OCI-LY7 (cell line): ENCODE measurements at regions not wholly inside any gene's neighbourhood (a gene's known extent, or its start where the extent isn't known, plus 50 kb on each side); places are given as distances from the start of the nearest gene placed in this dataset.

Experiments used
- BruUV-seq: library from RNA; stranded (reverse); fragments of 400-500 nt; replicated peaks from 2 replicates; lab custom pipeline; 2021; lab: Mats Ljungman, UMichigan
- CTCF ChIA-PET: fragments of 300-600 bp; sonication (Branson Sonifier 250); formaldehyde crosslinking; loops from one replicate; lab custom pipeline; 2022; ENCODE audit warnings: antibody characterized with exemption; ENCODE audit not compliant: unreplicated experiment; lab: Charles Lee
- POLR2A ChIA-PET: fragments of 300-600 bp; sonication (Branson Sonifier 250); formaldehyde crosslinking; loops from one replicate; lab custom pipeline; 2022; ENCODE audit warnings: antibody characterized with exemption; lab: Charles Lee
- DNase-seq: peaks from one replicate; pipeline ENCODE4 v3.0.0-alpha.2; 2015; ENCODE audit warnings: low spot score
- H2AFZ ChIP-seq: fragments of 200-600 bp; sonication (generic), shearing (Covaris generic); 2 replicates; pipeline ENCODE4 v1.6.1; 2014; ENCODE audit warnings: mild to moderate bottlenecking, antibody characterized with exemption, low read length, moderate library complexity
- H3K27ac ChIP-seq: fragments of 200-600 bp; sonication (generic); 2 replicates; pipeline ENCODE4 v1.5.1; 2014; ENCODE audit warnings: mixed run types, low read depth, mild to moderate bottlenecking, moderate library complexity, low read length, inconsistent platforms; ENCODE audit not compliant: poor library complexity, severe bottlenecking
- H3K36me3 ChIP-seq: fragments of 200-600 bp; sonication (generic); 2 replicates; pipeline ENCODE4 v1.6.1; 2014; ENCODE audit warnings: mild to moderate bottlenecking, antibody characterized with exemption, low read length, moderate library complexity, mixed read lengths; ENCODE audit not compliant: insufficient read depth
- H3K4me1 ChIP-seq: fragments of 200-600 bp; sonication (generic); 2 replicates; pipeline ENCODE4 v1.5.1; 2014; ENCODE audit warnings: mild to moderate bottlenecking, low read length; ENCODE audit not compliant: insufficient read depth, poor library complexity, severe bottlenecking
- H3K4me2 ChIP-seq: fragments of 200-600 bp; sonication (generic); 2 replicates; pipeline ENCODE4 v1.6.1; 2014; ENCODE audit warnings: mild to moderate bottlenecking, low read length
- H3K4me3 ChIP-seq: fragments of 200-600 bp; sonication (generic); 2 replicates; pipeline ENCODE4 v1.5.1; 2014; ENCODE audit warnings: mild to moderate bottlenecking, low read depth, low read length; ENCODE audit not compliant: poor library complexity, severe bottlenecking
- H3K79me2 ChIP-seq: fragments of 200-600 bp; sonication (generic); 2 replicates; pipeline ENCODE4 v1.6.1; 2016; ENCODE audit warnings: low read depth, mild to moderate bottlenecking, low read length, moderate library complexity, mixed read lengths; ENCODE audit not compliant: insufficient read depth
- H3K9me2 ChIP-seq: fragments of 200-600 bp; sonication (generic); 2 replicates; pipeline ENCODE4 v1.6.1; 2016; ENCODE audit warnings: mild to moderate bottlenecking, low read length, mixed read lengths; ENCODE audit not compliant: insufficient read depth
- H3K9me3 ChIP-seq: fragments of 200-600 bp; sonication (generic); 2 replicates; pipeline ENCODE4 v1.6.1; 2014; ENCODE audit warnings: mild to moderate bottlenecking, mixed run types, low read length, mixed read lengths
- H4K20me1 ChIP-seq: fragments of 200-600 bp; sonication (generic); 2 replicates; pipeline ENCODE4 v1.6.1; 2014; ENCODE audit warnings: mild to moderate bottlenecking, antibody characterized with exemption, low read length, moderate library complexity, mixed read lengths; ENCODE audit not compliant: insufficient read depth
- EZH2phosphoT487 ChIP-seq: fragments of 200-600 bp; sonication (generic); IDR thresholded peaks from 2 replicates; pipeline ENCODE4 v1.6.1; 2018; ENCODE audit warnings: low read depth, borderline replicate concordance, mild to moderate bottlenecking, mixed run types, antibody characterized with exemption, low read length, moderate library complexity, mixed read lengths
- intact Hi-C: fragments of 100-400 bp; cut with micrococcal nuclease; formaldehyde crosslinking; loops from one replicate; pipeline ENCODE4 v1.10.0; 2022; ENCODE audit not compliant: unreplicated experiment
- TF ChIP-seq, protein P1 (sequence below): fragments of 200-600 bp; sonication (generic); conservative IDR thresholded peaks from 2 replicates; pipeline ENCODE4 v1.5.1; 2014; ENCODE audit warnings: mild to moderate bottlenecking, antibody characterized with exemption, low read length, moderate library complexity, mixed read lengths

DNA sequence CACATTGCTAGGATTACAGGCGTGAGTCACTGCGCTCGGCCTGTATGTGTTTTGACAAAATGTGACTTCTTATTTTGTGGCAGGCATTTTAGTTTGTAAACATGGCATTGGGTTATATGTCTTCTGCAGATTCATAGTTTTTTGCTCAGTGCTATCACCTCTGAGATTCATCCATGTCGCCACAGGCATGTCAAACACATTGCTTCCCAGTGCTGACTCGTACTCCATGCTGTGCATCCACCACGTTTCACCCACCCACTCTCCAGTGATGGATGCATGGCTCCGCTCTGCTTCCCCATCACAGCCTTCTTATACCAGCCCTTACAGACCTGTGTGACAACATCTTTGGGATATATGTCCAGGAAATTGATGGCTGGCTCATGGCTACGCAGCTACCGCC lies 158.8 kb downstream of the GAS1 start:
- CTCF ChIA-PET, result no interaction called here
- H4K20me1 ChIP-seq, result no peaks in the 10 kb centered on the region
- H3K36me3 ChIP-seq, result no peaks in the 10 kb centered on the region
- intact Hi-C loops, result no loop called here
- H3K79me2 ChIP-seq, result no peaks in the 10 kb centered on the region
- no peak overlapping the region for H3K4me2 ChIP-seq
- no peak overlapping the region for H2AFZ ChIP-seq
- TF ChIP-seq, protein P1, sequence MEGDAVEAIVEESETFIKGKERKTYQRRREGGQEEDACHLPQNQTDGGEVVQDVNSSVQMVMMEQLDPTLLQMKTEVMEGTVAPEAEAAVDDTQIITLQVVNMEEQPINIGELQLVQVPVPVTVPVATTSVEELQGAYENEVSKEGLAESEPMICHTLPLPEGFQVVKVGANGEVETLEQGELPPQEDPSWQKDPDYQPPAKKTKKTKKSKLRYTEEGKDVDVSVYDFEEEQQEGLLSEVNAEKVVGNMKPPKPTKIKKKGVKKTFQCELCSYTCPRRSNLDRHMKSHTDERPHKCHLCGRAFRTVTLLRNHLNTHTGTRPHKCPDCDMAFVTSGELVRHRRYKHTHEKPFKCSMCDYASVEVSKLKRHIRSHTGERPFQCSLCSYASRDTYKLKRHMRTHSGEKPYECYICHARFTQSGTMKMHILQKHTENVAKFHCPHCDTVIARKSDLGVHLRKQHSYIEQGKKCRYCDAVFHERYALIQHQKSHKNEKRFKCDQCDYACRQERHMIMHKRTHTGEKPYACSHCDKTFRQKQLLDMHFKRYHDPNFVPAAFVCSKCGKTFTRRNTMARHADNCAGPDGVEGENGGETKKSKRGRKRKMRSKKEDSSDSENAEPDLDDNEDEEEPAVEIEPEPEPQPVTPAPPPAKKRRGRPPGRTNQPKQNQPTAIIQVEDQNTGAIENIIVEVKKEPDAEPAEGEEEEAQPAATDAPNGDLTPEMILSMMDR, result no peak
- TF ChIP-seq EZH2phosphoT487, result no peak
- H3K4me3 ChIP-seq, result no peak overlapping the region
- no peaks in the 10 kb centered on the region for H3K4me1 ChIP-seq
- no peak overlapping the region for H3K27ac ChIP-seq
- no peaks in the 10 kb centered on the region for H3K9me2 ChIP-seq
- POLR2A ChIA-PET, result interaction anchor here (0.5 kb wide), 1 partner anchor 41 kb away, joined by 3 read pairs; no protein-coding TSS in a partner anchor
- BruUV-seq, result no TSS peak
- H3K9me3 ChIP-seq, result no peaks in the 10 kb centered on the region
- DNase-seq, result no peak

DNA sequence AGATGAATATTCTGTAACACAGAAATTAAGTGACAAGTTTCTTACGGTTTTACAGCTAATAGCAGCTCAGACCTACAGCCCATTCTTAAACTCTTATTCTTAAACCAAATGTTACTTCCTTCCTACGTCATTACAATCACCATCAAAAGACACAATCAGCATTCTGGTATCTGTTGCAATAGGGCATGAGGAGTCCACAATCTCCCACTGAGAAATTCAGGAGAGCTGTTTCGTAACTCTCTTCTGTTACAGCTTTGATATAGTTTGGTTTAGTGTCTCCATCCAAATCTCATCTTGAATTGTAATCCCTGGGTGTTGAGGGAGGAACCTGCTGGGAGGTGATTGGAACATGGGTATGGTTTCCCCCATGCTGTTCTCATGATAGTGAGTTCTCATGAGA lies 163.4 kb downstream of the GAS1 start:
- Histone ChIP-seq H2AFZ (no peak overlapping the region), H3K79me2 (no peaks in the 10 kb centered on the region), H4K20me1 (no peaks in the 10 kb centered on the region), H3K36me3 (no peaks in the 10 kb centered on the region), H3K9me2 (no peaks in the 10 kb centered on the region), H3K4me2 (no peak overlapping the region), H3K9me3 (no peaks in the 10 kb centered on the region), H3K27ac (no peak overlapping the region), H3K4me1 (no peaks in the 10 kb centered on the region), H3K4me3 (no peak overlapping the region)
- ChIA-PET CTCF (no interaction called here), POLR2A (interaction anchor here (1.0 kb wide), 2 partner anchors 9 kb away, joined by 3 read pairs; no protein-coding TSS in a partner anchor)
- intact Hi-C loops, result no loop called here
- no TSS peak for BruUV-seq
- DNase-seq, result no peak
- TF ChIP-seq, protein P1, result no peak
- no peak for TF ChIP-seq EZH2phosphoT487

DNA sequence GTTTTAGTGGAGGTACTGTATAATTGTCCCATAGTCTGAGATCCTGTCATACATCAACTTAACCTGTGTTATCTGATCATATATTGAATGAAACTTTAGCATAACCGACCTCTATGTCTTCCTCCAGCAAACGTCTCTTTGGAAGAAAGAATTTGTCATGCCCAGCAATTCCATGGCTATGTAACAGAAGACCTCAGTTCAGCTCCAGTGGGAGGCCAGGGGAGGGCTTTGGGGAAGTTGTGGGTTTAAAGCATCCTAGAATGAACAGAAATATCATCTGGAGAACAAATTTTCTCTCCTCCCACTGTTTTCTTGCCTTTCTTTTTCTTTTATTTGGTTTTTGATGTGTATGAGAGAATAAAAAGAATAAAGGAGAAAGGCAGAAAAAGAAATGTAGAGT lies 164.5 kb downstream of the GAS1 start:
- Histone ChIP-seq H3K4me2 (no peak overlapping the region), H3K9me2 (no peaks in the 10 kb centered on the region), H4K20me1 (no peaks in the 10 kb centered on the region), H3K9me3 (no peaks in the 10 kb centered on the region), H3K4me1 (no peaks in the 10 kb centered on the region), H2AFZ (no peak overlapping the region), H3K79me2 (no peaks in the 10 kb centered on the region), H3K36me3 (no peaks in the 10 kb centered on the region), H3K27ac (no peak overlapping the region), H3K4me3 (no peak overlapping the region)
- intact Hi-C loops, result no loop called here
- TF ChIP-seq, protein P1, result no peak
- no peak for TF ChIP-seq EZH2phosphoT487
- no TSS peak for BruUV-seq
- no peak for DNase-seq
- ChIA-PET POLR2A (interaction anchor here (0.6 to 1.4 kb wide), 2 partner anchors 9 to 102 kb away, joined by 5 read pairs; no protein-coding TSS in a partner anchor), CTCF (no interaction called here)
